Nephron progenitor cell (in vitro differentiated cells): ENCODE measurements at regions not wholly inside any gene's neighbourhood (a gene's known extent, or its start where the extent isn't known, plus 50 kb on each side); places are given as distances from the start of the nearest gene placed in this dataset.
"Not testable (repeated sequence)": the region's sequence is repeated elsewhere in the genome, so short reads cannot be mapped to it uniquely, and the experiment has no call there.

ENCODE experiments used
- DNase-seq: peaks from one replicate; pipeline ENCODE4 v3.0.0; 2021
- H3K27ac Mint-ChIP-seq: 2 replicates; pipeline ENCODE4 v1.8.0; 2021; ENCODE audit warnings: mild to moderate bottlenecking, moderate library complexity, mixed read lengths
- H3K27me3 Mint-ChIP-seq: 2 replicates; pipeline ENCODE4 v1.8.0; 2021; ENCODE audit warnings: mild to moderate bottlenecking, low read depth, mixed read lengths; ENCODE audit not compliant: poor library complexity
- H3K36me3 Mint-ChIP-seq: 2 replicates; pipeline ENCODE4 v1.8.0; 2021; ENCODE audit warnings: low read depth, mixed read lengths
- H3K4me1 Mint-ChIP-seq: 2 replicates; pipeline ENCODE4 v1.8.0; 2021; ENCODE audit warnings: mixed read lengths
- H3K4me3 Mint-ChIP-seq: 2 replicates; pipeline ENCODE4 v1.8.0; 2021; ENCODE audit warnings: mild to moderate bottlenecking, moderate library complexity, mixed read lengths
- H3K9me3 Mint-ChIP-seq: 2 replicates; pipeline ENCODE4 v1.8.0; 2021; ENCODE audit warnings: mild to moderate bottlenecking, moderate library complexity, mixed read lengths
- CTCF ChIP-seq: fragments of 200-600 bp; sonication (generic); IDR thresholded peaks from 2 replicates; pipeline ENCODE4 v1.5.0; 2021; ENCODE audit warnings: antibody characterized with exemption

GRCh38 chr16:55059146-55059545 is 128.5 kb downstream of the IRX5 start:
- peaks cover 13% of the 10 kb centered on the region for H3K4me1 Mint-ChIP-seq
- H3K4me3 Mint-ChIP-seq = no peak overlapping the region
- H3K9me3 Mint-ChIP-seq = peaks cover 16% of the 10 kb centered on the region
- peaks cover 5% of the 10 kb centered on the region for H3K36me3 Mint-ChIP-seq
- no peak for DNase-seq
- H3K27ac Mint-ChIP-seq = no peak overlapping the region
- H3K27me3 Mint-ChIP-seq = peaks cover 58% of the 10 kb centered on the region
- no peak for TF ChIP-seq CTCF

- Mint-ChIP-seq H3K36me3 (no peaks in the 10 kb centered on the region), H3K4me1 (peaks cover 13% of the 10 kb centered on the region), H3K27ac (no peak overlapping the region), H3K4me3 (no peak overlapping the region), H3K27me3 (peaks cover 55% of the 10 kb centered on the region), H3K9me3 (peaks cover 11% of the 10 kb centered on the region)
- DNase-seq = no peak
- no peak for TF ChIP-seq CTCF
Measured at GRCh38 chr16:55061126-55061525, 130.5 kb downstream of the IRX5 start.

- Mint-ChIP-seq H3K4me3 (no peak overlapping the region), H3K27me3 (peaks cover 42% of the 10 kb centered on the region), H3K27ac (no peak overlapping the region), H3K36me3 (no peaks in the 10 kb centered on the region), H3K9me3 (peaks cover 10% of the 10 kb centered on the region), H3K4me1 (peaks cover 2% of the 10 kb centered on the region)
- DNase-seq = no peak
- no peak for TF ChIP-seq CTCF
Measured at GRCh38 chr16:55062442-55062841, 131.8 kb downstream of the IRX5 start.

- peaks cover 5% of the 10 kb centered on the region for H3K4me1 Mint-ChIP-seq
- H3K9me3 Mint-ChIP-seq = peaks cover 5% of the 10 kb centered on the region
- H3K27me3 Mint-ChIP-seq = peaks cover 16% of the 10 kb centered on the region
- H3K27ac Mint-ChIP-seq = no peak overlapping the region
- H3K36me3 Mint-ChIP-seq = no peaks in the 10 kb centered on the region
- H3K4me3 Mint-ChIP-seq = no peak overlapping the region
- DNase-seq = no peak
- no peak for TF ChIP-seq CTCF
Measured at GRCh38 chr16:55072976-55073375, 142.3 kb downstream of the IRX5 start.

- no peak overlapping the region for H3K4me3 Mint-ChIP-seq
- peaks cover 11% of the 10 kb centered on the region for H3K27me3 Mint-ChIP-seq
- peaks cover 5% of the 10 kb centered on the region for H3K4me1 Mint-ChIP-seq
- peaks cover 5% of the 10 kb centered on the region for H3K9me3 Mint-ChIP-seq
- H3K36me3 Mint-ChIP-seq = no peaks in the 10 kb centered on the region
- no peak for TF ChIP-seq CTCF
- no peak overlapping the region for H3K27ac Mint-ChIP-seq
- DNase-seq = no peak
Measured at GRCh38 chr16:55073830-55074229, 143.2 kb downstream of the IRX5 start.

DNA sequence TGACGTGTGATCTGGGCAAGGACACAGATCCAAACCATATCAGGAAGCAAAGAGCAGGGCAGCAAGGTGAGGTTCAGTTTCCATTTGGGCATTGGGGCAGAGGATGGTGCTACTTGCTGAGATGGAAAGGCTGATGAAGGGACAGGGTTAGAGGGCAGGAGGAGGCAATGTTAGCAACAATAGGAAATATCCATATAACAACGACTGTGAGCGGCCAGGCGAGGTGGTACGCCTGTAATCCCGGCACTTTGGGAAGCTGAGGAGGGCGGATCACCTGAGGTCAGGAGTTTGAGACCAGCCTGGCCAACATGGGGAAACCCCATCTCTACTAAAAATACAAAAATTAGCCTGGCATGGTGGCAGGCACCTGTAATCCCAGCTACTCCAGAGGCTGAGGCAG is 144.5 kb downstream of the IRX5 start:
- not testable (repeated sequence) for H3K36me3 Mint-ChIP-seq, H3K4me1 Mint-ChIP-seq, H3K4me3 Mint-ChIP-seq, H3K9me3 Mint-ChIP-seq, DNase-seq
- Mint-ChIP-seq H3K27me3 (peaks cover 16% of the 10 kb centered on the region), H3K27ac (peak overlapping the region; percentile 78)
